HEK293T (cell line): ENCODE measurements at regions not wholly inside any gene's neighbourhood (a gene's known extent, or its start where the extent isn't known, plus 50 kb on each side); places are given as distances from the start of the nearest gene placed in this dataset.

Source experiments
- ARNT ChIP-seq: fragments of 450-650 bp; IDR thresholded peaks from 2 replicates; pipeline ENCODE4 v1.6.1; 2017; ENCODE audit warnings: mild to moderate bottlenecking
- L3MBTL2 ChIP-seq: fragments of 450-650 bp; conservative IDR thresholded peaks from 2 replicates; pipeline ENCODE4 v1.6.1; 2016; ENCODE audit warnings: mild to moderate bottlenecking
- NFRKB ChIP-seq: fragments of 450-650 bp; IDR thresholded peaks from 2 replicates; pipeline ENCODE4 v1.6.1; 2016; ENCODE audit warnings: mild to moderate bottlenecking, moderate library complexity
- SUZ12 ChIP-seq: fragments of 450-650 bp; IDR thresholded peaks from 2 replicates; pipeline ENCODE4 v1.6.1; 2016; ENCODE audit warnings: mild to moderate bottlenecking

GRCh38 chr6:40805336-40805735 is 218.2 kb upstream of the LRFN2 start:
- TF ChIP-seq L3MBTL2, result no peak
- no peak for TF ChIP-seq NFRKB
- no peak for TF ChIP-seq SUZ12
- TF ChIP-seq ARNT, result no peak
